GM23338 (cell line): ENCODE measurements at regions not wholly inside any gene's neighbourhood (a gene's known extent, or its start where the extent isn't known, plus 50 kb on each side); places are given as distances from the start of the nearest gene placed in this dataset.

Experiments
- CTCF ChIP-seq, 2 experiments: fragments of 200-600 bp in 1 of 2; sonication (generic) in 1 of 2; conservative IDR thresholded peaks; 2 replicates each; pipeline versions ENCODE4 v1.5.1 to v1.6.1; 2016 to 2017; ENCODE audit warnings: antibody characterized with exemption in 2 of 2, low read depth in 2 of 2, mild to moderate bottlenecking in 2 of 2, moderate library complexity in 1 of 2
- EZH2 ChIP-seq: fragments of 200-600 bp; sonication (generic); IDR thresholded peaks from one replicate; pipeline ENCODE4 v1.8.0; 2017; ENCODE audit warnings: antibody characterized with exemption, mild to moderate bottlenecking, low read depth; ENCODE audit not compliant: unreplicated experiment
- EZH2phosphoT487 ChIP-seq: fragments of 200-600 bp; sonication (generic); IDR thresholded peaks from one replicate; pipeline ENCODE4 v1.8.1; 2018; ENCODE audit warnings: antibody characterized with exemption; ENCODE audit not compliant: unreplicated experiment
- POLR2AphosphoS5 ChIP-seq: IDR thresholded peaks from 2 replicates; pipeline ENCODE4 v1.6.1; 2016; ENCODE audit warnings: antibody characterized with exemption, low read depth
- ZNF114 ChIP-seq: fragments of 250-450 bp; sonication (Bioruptor Pico); IDR thresholded peaks from 2 replicates; pipeline ENCODE4 v1.5.0; 2020; ENCODE audit warnings: mild to moderate bottlenecking, moderate library complexity
- ZNF331 ChIP-seq: fragments of 250-450 bp; sonication (Bioruptor Pico); IDR thresholded peaks from 2 replicates; pipeline ENCODE4 v1.5.0; 2020; ENCODE audit warnings: low read depth, mild to moderate bottlenecking, moderate library complexity
- TF ChIP-seq, protein P1 (sequence below): IDR thresholded peaks from one replicate; pipeline ENCODE4 v1.6.1; 2018; ENCODE audit warnings: antibody characterized with exemption; ENCODE audit not compliant: unreplicated experiment

DNA sequence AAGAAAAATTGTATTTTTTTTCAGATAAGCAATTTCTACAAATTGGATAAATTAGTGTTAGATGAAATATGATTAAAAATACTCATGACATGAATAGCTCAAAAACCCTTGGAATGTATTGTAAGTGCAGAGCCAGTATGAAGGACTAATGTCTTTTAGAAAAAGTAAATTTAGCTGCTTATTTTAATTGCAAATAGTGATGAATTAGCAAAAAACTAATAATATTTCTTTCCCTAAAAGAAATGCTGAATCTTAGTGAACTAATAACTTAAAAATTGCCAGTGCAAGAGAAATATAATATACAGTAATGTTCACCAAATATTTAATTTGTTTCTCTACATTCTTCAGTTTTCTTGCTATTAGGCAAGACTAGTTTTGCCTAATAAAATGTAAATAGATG, 72.4 kb downstream of the RND3 start:
- no peak for TF ChIP-seq POLR2AphosphoS5
- TF ChIP-seq ZNF331, result no peak
- TF ChIP-seq CTCF (conservative IDR thresholded peaks at IDR 0.05; ENCODE audit: low read depth in 2 of 2), result no peak
- TF ChIP-seq EZH2phosphoT487, result no peak
- TF ChIP-seq EZH2, result no peak
- TF ChIP-seq, protein P1, sequence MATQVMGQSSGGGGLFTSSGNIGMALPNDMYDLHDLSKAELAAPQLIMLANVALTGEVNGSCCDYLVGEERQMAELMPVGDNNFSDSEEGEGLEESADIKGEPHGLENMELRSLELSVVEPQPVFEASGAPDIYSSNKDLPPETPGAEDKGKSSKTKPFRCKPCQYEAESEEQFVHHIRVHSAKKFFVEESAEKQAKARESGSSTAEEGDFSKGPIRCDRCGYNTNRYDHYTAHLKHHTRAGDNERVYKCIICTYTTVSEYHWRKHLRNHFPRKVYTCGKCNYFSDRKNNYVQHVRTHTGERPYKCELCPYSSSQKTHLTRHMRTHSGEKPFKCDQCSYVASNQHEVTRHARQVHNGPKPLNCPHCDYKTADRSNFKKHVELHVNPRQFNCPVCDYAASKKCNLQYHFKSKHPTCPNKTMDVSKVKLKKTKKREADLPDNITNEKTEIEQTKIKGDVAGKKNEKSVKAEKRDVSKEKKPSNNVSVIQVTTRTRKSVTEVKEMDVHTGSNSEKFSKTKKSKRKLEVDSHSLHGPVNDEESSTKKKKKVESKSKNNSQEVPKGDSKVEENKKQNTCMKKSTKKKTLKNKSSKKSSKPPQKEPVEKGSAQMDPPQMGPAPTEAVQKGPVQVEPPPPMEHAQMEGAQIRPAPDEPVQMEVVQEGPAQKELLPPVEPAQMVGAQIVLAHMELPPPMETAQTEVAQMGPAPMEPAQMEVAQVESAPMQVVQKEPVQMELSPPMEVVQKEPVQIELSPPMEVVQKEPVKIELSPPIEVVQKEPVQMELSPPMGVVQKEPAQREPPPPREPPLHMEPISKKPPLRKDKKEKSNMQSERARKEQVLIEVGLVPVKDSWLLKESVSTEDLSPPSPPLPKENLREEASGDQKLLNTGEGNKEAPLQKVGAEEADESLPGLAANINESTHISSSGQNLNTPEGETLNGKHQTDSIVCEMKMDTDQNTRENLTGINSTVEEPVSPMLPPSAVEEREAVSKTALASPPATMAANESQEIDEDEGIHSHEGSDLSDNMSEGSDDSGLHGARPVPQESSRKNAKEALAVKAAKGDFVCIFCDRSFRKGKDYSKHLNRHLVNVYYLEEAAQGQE, result no peak
- TF ChIP-seq ZNF114 (CRISPR knock-in tag), result no peak
